Naive thymus-derived CD8-positive, alpha-beta T cell (primary cell): ENCODE measurements at regions not wholly inside any gene's neighbourhood (a gene's known extent, or its start where the extent isn't known, plus 50 kb on each side); places are given as distances from the start of the nearest gene placed in this dataset.
"Not testable (repeated sequence)": the region's sequence is repeated elsewhere in the genome, so short reads cannot be mapped to it uniquely, and the experiment has no call there.

Experiments
- ATAC-seq, 2 donors: fragments of 150-1000 bp; cut with Tn5 transposase in 1 of 2; sonication (Bioruptor Pico), chemical (Tn5 transposase) in 1 of 2; 1 replicate in 1 of 2; 2 replicates in 1 of 2; pipeline ENCODE4 v1.10.0; 2021; ENCODE audit warnings: mild to moderate bottlenecking in 2 of 2, moderate library complexity in 2 of 2
- POLR2A ChIA-PET: fragments of 350-600 bp; sonication (Branson Sonifier 250); formaldehyde crosslinking; loops from one replicate; lab custom pipeline; 2021; ENCODE audit warnings: antibody characterized with exemption; lab: Charles Lee
- DNase-seq, 10 donors: peaks; one replicate each; pipeline versions ENCODE4 v3.0.0 to v3.0.0-alpha.2; 2020 to 2022
- H3K27ac Mint-ChIP-seq, 10 donors: one replicate each; pipeline ENCODE4 v1.8.0; 2020 to 2022; ENCODE audit warnings: mild to moderate bottlenecking in 10 of 10, mixed read lengths in 10 of 10, moderate library complexity in 4 of 10, inconsistent platforms in 1 of 10
- H3K27me3 Mint-ChIP-seq, 5 donors: one replicate each; pipeline ENCODE4 v1.8.0; 2021 to 2022; ENCODE audit warnings: mixed read lengths in 5 of 5
- H3K36me3 Mint-ChIP-seq, 3 donors: one replicate each; pipeline ENCODE4 v1.8.0; 2020 to 2022; ENCODE audit warnings: mixed read lengths in 3 of 3, mild to moderate bottlenecking in 2 of 3, inconsistent platforms in 1 of 3
- H3K4me1 Mint-ChIP-seq, 4 donors: one replicate each; pipeline ENCODE4 v1.8.0; 2021 to 2022; ENCODE audit warnings: mixed read lengths in 4 of 4
- H3K4me3 Mint-ChIP-seq, 10 donors: one replicate each; pipeline ENCODE4 v1.8.0; 2020 to 2022; ENCODE audit warnings: mild to moderate bottlenecking in 10 of 10, mixed read lengths in 10 of 10, moderate library complexity in 6 of 10, inconsistent platforms in 1 of 10
- H3K9me3 Mint-ChIP-seq, 9 donors: one replicate each; pipeline ENCODE4 v1.8.0; 2020 to 2022; ENCODE audit warnings: mixed read lengths in 9 of 9, mild to moderate bottlenecking in 3 of 9, inconsistent platforms in 1 of 9, moderate library complexity in 1 of 9

DNA sequence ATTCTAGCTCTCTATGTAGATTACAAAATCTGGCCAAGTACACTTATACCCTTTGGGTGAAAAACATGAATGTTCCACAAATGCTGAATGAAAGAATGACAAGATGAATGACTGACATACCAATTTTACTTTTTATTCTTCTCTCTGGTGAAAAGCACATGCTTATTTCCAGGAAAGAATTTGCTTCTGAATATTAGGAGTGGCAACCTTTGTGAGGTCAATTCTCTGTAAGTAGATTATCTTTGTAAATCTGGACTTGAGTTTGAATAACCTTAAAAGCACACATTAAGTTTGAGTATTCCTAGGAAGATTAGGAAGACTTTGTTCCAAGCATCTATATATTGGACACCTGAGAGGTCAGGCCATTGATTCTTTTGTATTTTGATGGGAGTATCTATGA, 78.1 kb upstream of the P2RY1 start:
- H3K36me3 Mint-ChIP-seq: no peaks in the 10 kb centered on the region
- no peak for ATAC-seq
- no peak overlapping the region for H3K4me3 Mint-ChIP-seq
- no peaks in the 10 kb centered on the region for H3K9me3 Mint-ChIP-seq
- no peak for DNase-seq
- POLR2A ChIA-PET: no interaction called here
- no peak overlapping the region for H3K27ac Mint-ChIP-seq
- no peaks in the 10 kb centered on the region for H3K27me3 Mint-ChIP-seq
- no peaks in the 10 kb centered on the region for H3K4me1 Mint-ChIP-seq

DNA sequence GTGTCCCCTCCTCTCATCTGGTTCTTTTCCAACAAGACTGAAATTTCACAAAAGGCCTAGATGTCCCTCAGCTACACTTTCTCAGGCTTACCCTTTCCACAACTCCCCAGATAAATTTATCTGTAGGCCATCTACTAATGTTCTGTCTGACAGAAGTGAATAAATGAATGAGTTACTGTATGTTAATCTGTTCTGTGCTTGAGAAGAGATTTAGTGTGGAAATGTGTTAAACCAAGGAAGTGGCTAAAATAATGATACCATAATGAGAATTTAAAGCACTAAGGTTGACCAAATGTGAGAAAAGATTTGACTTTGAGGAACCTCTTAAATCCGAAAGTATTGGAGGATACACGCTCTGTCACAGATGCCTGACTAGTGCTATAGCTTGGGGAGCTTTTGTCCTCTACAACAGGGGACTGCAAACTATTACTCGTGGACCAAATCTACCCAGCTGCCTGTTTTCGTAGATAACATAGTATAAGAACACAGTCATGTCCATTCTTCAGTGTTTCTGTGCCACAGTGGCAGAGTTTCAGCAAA, 74.8 kb upstream of the P2RY1 start:
- Mint-ChIP-seq H3K4me3 (no peak overlapping the region), H3K27ac (no peak overlapping the region), H3K9me3 (peaks cover 3 to 14% (median 7%) of the 10 kb centered on the region in 9 donors), H3K36me3 (peaks cover 0 to 4% (median 0%) of the 10 kb centered on the region in 3 donors), H3K27me3 (peaks cover 0 to 12% (median 0%) of the 10 kb centered on the region in 5 donors), H3K4me1 (no peaks in the 10 kb centered on the region)
- ATAC-seq (no peak), DNase-seq (no peak)
- POLR2A ChIA-PET: no interaction called here

DNA sequence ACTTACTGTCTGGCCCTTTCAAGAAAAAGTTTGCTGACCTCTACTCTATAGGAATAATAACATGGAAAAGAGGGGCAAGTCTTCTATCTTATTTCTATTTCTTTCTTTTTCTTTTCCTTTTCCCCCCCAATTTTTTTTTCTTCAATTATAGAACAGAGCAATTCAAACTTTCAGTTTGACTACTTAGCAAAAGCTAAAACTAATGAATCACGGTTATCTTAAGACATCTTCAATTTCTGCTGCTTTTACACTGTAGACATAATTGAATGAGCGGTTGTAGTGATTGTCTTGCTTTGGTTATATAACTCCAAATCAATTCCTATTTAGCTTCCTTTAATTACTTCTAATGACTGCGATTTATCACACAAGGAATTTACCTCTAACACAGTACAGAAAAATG, 74.3 kb upstream of the P2RY1 start:
- Mint-ChIP-seq H3K4me3 (no peak overlapping the region), H3K9me3 (peaks cover 4 to 19% (median 9%) of the 10 kb centered on the region in 9 donors), H3K27me3 (peaks cover 0 to 17% (median 0%) of the 10 kb centered on the region in 5 donors), H3K27ac (no peak overlapping the region), H3K4me1 (no peaks in the 10 kb centered on the region), H3K36me3 (peaks cover 0 to 5% (median 0%) of the 10 kb centered on the region in 3 donors)
- POLR2A ChIA-PET: no interaction called here
- ATAC-seq (no peak), DNase-seq (no peak)

DNA sequence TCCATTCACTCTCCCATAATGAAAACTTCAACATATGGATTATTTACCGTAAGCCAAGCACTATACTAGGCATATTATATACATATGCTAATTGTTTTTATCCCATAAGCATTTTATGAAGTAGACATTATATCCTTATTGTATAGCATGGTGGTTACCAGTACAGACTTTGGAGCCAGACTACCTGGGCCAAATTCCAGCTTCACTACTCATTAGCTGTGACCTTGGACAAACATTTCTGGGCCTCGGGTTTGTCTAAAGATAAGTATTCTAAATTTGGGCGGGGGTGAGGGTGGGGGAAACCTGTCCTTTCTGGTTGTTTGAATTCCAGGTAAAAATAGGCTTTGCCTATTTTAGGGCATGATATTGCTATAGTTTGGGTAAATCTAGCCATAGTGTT, 66.5 kb upstream of the P2RY1 start:
- POLR2A ChIA-PET: no interaction called here
- no peak for ATAC-seq
- H3K36me3 Mint-ChIP-seq: peaks cover 0 to 5% (median 0%) of the 10 kb centered on the region in 3 donors
- DNase-seq: no peak
- peaks cover 4 to 23% (median 11%) of the 10 kb centered on the region in 9 donors for H3K9me3 Mint-ChIP-seq
- no peak overlapping the region for H3K27ac Mint-ChIP-seq
- H3K4me1 Mint-ChIP-seq: no peaks in the 10 kb centered on the region
- H3K27me3 Mint-ChIP-seq: peaks cover 0 to 13% (median 0%) of the 10 kb centered on the region in 5 donors
- no peak overlapping the region for H3K4me3 Mint-ChIP-seq

DNA sequence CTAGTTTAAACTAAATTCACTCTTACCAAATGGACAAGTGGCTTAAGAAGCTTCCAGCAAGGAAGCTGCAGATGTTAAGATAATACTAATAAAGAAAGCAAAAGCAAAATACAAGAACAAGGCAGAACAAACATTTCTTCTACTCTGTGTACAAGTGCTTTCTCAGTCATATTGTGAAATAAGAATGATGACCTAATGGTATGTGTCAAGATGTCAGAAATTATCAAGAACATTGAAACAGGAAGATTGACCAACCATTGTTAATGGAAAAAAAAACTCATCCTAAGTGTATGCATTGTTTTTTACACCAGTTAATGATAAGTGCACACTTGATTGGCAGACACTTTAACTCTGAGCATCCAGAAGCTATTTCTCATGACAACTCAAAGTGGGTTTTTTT, 65.4 kb upstream of the P2RY1 start:
- no peak for DNase-seq
- POLR2A ChIA-PET: no interaction called here
- Mint-ChIP-seq H3K4me3 (no peak overlapping the region), H3K27ac (no peak overlapping the region), H3K4me1 (no peaks in the 10 kb centered on the region), H3K27me3 (peaks cover 0 to 9% (median 0%) of the 10 kb centered on the region in 5 donors), H3K36me3 (peaks cover 0 to 5% (median 0%) of the 10 kb centered on the region in 3 donors), H3K9me3 (peaks cover 4 to 14% (median 8%) of the 10 kb centered on the region in 9 donors)
- no peak for ATAC-seq

DNA sequence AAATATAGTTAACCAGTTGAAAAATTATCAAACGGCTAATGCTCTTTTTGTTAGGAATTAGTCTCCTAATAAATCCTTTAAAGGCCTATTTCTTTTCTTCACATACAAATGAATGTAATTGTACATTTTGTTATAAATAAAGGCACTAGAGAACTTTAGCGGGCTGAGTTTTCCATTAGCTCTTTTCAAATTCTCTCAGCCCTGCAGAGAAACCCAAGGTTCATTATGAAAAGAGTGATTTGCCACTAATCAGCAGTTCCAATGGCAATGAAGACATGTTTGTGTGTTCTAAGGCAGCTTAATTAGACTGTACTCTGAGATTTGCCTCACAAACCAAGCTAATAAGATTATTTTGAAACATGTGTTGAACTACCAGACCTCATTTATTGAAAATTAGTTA, 64.6 kb upstream of the P2RY1 start:
- DNase-seq: no peak
- Mint-ChIP-seq H3K4me3 (no peak overlapping the region), H3K36me3 (no peaks in the 10 kb centered on the region), H3K27ac (no peak overlapping the region), H3K27me3 (peaks cover 0 to 3% (median 0%) of the 10 kb centered on the region in 5 donors), H3K9me3 (peaks cover 0 to 7% (median 4%) of the 10 kb centered on the region in 9 donors), H3K4me1 (no peaks in the 10 kb centered on the region)
- POLR2A ChIA-PET: no interaction called here
- ATAC-seq: no peak

DNA sequence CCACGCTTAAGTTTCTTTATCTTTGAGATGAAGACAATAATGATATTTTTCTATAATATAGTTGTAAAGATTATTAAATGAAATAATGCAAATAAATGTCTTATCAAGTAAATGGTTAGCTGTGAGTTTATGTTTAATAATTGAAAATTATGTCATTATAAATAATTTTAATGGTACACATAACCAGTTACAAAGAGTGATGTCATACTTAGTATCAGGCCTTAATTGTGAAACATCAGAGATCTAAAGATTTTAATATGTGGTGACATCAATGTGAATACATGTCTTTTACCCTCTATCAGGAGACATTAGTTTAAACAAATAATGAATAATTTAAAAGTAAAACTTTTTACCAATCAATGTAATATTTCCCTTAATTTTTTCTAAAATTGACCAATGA, 63.8 kb upstream of the P2RY1 start:
- H3K27me3 Mint-ChIP-seq: no peaks in the 10 kb centered on the region
- no peak overlapping the region for H3K27ac Mint-ChIP-seq
- no peaks in the 10 kb centered on the region for H3K4me1 Mint-ChIP-seq
- POLR2A ChIA-PET: no interaction called here
- DNase-seq (no peak), ATAC-seq (no peak)
- peaks cover 0 to 4% (median 0%) of the 10 kb centered on the region in 9 donors for H3K9me3 Mint-ChIP-seq
- H3K4me3 Mint-ChIP-seq: no peak overlapping the region
- H3K36me3 Mint-ChIP-seq: no peaks in the 10 kb centered on the region

DNA sequence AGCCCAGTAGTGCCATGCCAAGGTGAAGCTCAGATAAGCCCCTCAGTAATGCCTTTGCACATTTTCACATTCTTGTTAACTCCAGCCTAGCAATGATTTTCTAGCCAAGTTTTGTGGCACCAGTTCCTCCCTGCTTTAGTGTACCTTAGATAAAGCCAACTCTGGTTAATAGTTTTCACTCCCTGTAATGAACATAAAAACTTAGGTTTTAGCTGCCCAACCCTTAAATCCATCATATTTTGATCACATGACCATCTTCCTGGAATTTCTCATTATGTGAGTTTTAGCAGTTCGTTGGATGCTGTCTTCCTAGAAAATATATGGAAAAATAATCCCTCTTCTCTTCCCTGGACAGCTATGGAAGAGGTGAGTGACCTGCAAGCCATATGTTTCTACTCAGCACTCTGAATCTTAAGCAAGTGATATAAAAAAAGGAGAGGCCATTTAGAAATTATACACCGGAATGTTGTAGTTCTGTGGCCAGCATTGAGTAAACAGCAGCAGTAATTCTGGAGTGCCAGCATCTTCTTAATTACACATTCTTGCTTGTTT, 62.2 kb upstream of the P2RY1 start:
- POLR2A ChIA-PET: no interaction called here
- DNase-seq (no peak), ATAC-seq (no peak)
- peaks cover 0 to 4% (median 0%) of the 10 kb centered on the region in 9 donors for H3K9me3 Mint-ChIP-seq
- no peaks in the 10 kb centered on the region for H3K27me3 Mint-ChIP-seq
- no peaks in the 10 kb centered on the region for H3K4me1 Mint-ChIP-seq
- H3K27ac Mint-ChIP-seq: no peak overlapping the region
- H3K36me3 Mint-ChIP-seq: no peaks in the 10 kb centered on the region
- H3K4me3 Mint-ChIP-seq: no peak overlapping the region

DNA sequence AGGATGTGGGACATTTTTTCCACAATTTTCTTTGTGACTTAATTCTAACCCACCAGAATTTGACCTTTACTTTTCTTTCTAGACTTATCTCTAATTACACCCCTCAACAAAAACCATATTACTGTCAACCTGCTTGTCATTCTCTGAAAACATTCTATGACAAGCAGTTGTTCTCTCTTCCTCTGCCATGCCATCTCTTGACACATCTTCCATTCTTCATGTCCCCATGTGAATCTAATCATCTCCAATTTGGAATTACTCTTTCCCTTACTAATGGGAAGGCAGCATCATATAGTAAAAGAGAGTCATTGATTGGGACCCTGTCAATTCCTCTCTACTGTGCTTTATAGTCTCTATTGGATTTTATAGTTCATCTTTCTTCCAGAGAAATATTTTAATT, 61.3 kb upstream of the P2RY1 start:
- Mint-ChIP-seq H3K27ac (no peak overlapping the region), H3K4me1 (no peaks in the 10 kb centered on the region), H3K9me3 (peaks cover 0 to 4% (median 0%) of the 10 kb centered on the region in 9 donors), H3K27me3 (no peaks in the 10 kb centered on the region), H3K36me3 (no peaks in the 10 kb centered on the region), H3K4me3 (no peak overlapping the region)
- no peak for ATAC-seq
- no peak for DNase-seq
- POLR2A ChIA-PET: no interaction called here

DNA sequence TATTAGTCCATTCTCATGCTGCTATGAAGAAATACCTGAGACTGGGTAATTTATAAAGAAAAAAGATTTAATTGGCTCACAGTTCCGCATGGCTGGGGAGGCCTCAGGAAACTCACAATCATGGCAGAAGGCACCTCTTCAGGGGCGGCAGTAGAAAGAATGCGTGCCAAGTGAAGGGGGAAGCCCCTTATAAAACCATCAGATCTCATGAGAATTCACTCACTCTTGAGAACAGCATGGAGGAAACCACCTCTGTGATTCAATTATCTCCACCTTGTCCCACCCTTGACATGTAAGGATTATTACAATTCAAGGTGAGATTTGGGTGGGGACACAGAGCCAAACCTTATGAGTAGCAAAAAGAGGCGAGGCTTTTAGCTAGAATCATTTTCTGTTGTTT, 60.7 kb upstream of the P2RY1 start:
- H3K27me3 Mint-ChIP-seq, ATAC-seq, H3K27ac Mint-ChIP-seq, H3K36me3 Mint-ChIP-seq, DNase-seq, H3K4me3 Mint-ChIP-seq, H3K9me3 Mint-ChIP-seq, H3K4me1 Mint-ChIP-seq, POLR2A ChIA-PET: not testable (repeated sequence)

DNA sequence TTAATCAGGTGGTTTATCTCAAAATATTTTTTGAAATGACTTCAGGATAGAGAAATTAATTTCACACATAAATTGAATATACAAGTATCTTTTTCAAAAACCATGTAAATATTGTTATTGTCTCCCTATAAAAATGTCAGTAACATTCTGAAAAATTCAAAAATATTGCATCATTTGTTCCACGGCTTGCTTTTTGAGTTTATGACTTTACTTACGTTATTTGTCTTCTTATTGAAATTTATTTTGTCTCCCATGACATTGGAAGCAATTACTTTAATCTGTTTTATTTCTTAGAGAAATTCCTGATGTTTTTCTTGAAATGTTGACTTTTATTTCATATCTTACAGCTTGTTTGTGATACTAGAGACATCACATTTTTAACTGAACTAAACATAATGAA, 56.9 kb upstream of the P2RY1 start:
- peaks cover 0 to 4% (median 0%) of the 10 kb centered on the region in 9 donors for H3K9me3 Mint-ChIP-seq
- ATAC-seq (no peak), DNase-seq (no peak)
- POLR2A ChIA-PET: no interaction called here
- H3K27me3 Mint-ChIP-seq: peaks cover 0 to 3% (median 0%) of the 10 kb centered on the region in 5 donors
- no peak overlapping the region for H3K4me3 Mint-ChIP-seq
- no peak overlapping the region for H3K27ac Mint-ChIP-seq
- H3K36me3 Mint-ChIP-seq: no peaks in the 10 kb centered on the region
- H3K4me1 Mint-ChIP-seq: peaks cover 0 to 2% (median 0%) of the 10 kb centered on the region in 4 donors

DNA sequence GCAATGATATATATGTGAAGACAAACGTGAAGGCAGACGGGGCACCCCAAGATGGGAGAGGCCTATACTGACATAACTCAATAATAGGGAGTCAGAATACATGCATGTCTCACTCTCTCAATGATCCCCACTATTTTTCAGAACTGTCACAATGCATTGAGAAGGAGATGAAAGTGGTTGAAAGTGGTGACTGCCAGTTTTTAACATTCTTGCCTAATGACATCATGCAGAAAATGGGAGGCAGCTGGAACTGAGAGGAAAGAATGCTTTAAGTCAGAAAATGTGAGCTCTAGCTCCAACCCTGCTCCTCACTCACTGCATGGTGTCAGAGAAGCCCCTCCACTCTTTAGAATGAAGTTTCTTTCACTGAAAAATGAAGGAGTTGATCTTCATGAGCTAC, 55.3 kb upstream of the P2RY1 start:
- H3K36me3 Mint-ChIP-seq: no peaks in the 10 kb centered on the region
- DNase-seq (no peak), ATAC-seq (no peak)
- H3K27me3 Mint-ChIP-seq: peaks cover 0 to 3% (median 0%) of the 10 kb centered on the region in 5 donors
- H3K27ac Mint-ChIP-seq: no peak overlapping the region
- POLR2A ChIA-PET: no interaction called here
- no peak overlapping the region for H3K4me3 Mint-ChIP-seq
- H3K9me3 Mint-ChIP-seq: peaks cover 0 to 2% (median 0%) of the 10 kb centered on the region in 9 donors
- H3K4me1 Mint-ChIP-seq: peaks cover 0 to 2% (median 0%) of the 10 kb centered on the region in 4 donors

DNA sequence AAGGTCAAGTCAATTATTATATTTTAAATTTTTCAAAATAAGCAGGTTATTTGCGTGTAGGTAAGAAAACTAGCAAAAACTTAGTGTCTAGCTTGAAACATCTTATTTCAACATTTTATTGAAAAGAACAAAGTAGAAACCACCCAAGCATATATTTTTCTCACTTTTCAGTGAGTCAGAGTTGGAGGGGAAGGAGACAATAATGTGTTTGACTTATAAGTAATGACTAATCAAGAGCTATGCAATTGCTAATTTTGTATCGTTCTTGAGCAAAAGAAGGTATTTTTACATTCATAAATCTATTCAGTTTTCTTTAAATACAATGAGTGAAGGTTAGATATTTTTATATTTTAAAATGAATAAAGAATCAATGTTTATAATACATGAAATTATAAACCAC, 54.4 kb upstream of the P2RY1 start:
- DNase-seq (no peak), ATAC-seq (no peak)
- Mint-ChIP-seq H3K4me3 (no peak overlapping the region), H3K36me3 (no peaks in the 10 kb centered on the region), H3K27me3 (peaks cover 0 to 10% (median 2%) of the 10 kb centered on the region in 5 donors), H3K4me1 (peaks cover 0 to 2% (median 0%) of the 10 kb centered on the region in 4 donors), H3K9me3 (peaks cover 0 to 3% (median 0%) of the 10 kb centered on the region in 9 donors), H3K27ac (no peak overlapping the region)
- POLR2A ChIA-PET: no interaction called here

DNA sequence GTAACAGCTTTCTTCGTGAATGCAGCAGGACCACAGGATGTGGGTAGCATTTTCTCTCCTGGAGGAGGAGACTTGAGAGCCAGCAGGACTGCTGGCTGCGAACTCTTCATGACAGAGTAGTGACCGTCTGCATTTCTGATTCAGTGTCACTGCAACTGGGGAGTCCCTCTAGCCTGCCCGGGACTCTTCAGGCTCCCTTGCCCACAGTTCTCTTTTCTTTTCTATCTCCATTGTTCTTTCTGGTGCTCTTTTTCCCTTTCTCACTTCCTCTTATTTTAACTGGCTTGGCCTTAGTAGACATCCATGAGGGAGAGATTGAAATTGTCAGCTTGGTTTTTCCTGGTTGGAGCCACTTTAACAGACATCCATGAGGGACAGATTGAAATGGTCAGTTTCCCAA, 49.9 kb upstream of the P2RY1 start:
- ATAC-seq: no peak
- Mint-ChIP-seq H3K27me3 (peaks cover 0 to 10% (median 2%) of the 10 kb centered on the region in 5 donors), H3K4me1 (peaks cover 0 to under 1% (median 0%) of the 10 kb centered on the region in 4 donors), H3K4me3 (no peak overlapping the region), H3K9me3 (peaks cover 0 to 5% (median 0%) of the 10 kb centered on the region in 9 donors), H3K27ac (no peak overlapping the region), H3K36me3 (peaks cover 0 to 3% (median 0%) of the 10 kb centered on the region in 3 donors)
- POLR2A ChIA-PET: no interaction called here
- DNase-seq: no peak
